ENCODE measurements at regions not wholly inside any gene's neighbourhood (a gene's known extent, or its start where the extent isn't known, plus 50 kb on each side); places are given as distances from the start of the nearest gene placed in this dataset.

DNA sequence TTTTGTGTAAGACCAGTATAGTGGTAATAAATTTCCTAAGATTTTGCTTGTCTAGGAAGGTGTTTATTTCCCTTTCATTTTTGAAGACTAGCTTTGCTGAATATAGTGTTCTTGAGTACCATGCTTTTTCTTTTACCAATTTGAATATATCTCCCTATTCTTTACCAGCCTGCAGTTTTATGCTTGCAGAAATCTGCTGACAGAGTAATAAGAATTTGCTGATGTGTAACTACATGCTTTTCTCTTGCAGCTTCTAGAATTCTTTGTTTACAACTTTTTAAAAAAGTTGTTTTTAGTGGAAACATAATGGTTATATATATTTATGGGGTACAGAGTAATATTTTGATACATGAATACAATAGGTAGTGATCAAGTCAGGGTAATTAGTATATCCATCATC lies 324.8 kb upstream of the FOLH1 start:
- no peak for TF ChIP-seq EZH2 (IDR thresholded peaks at IDR 0.05; ENCODE audit: insufficient read depth, poor library complexity, severe bottlenecking)
- TF ChIP-seq EZH2phosphoT487 (IDR thresholded peaks at IDR 0.05; ENCODE audit: insufficient read depth, low read depth), result no peak
